ENCODE measurements at regions not wholly inside any gene's neighbourhood (a gene's known extent, or its start where the extent isn't known, plus 50 kb on each side); places are given as distances from the start of the nearest gene placed in this dataset.

DNA sequence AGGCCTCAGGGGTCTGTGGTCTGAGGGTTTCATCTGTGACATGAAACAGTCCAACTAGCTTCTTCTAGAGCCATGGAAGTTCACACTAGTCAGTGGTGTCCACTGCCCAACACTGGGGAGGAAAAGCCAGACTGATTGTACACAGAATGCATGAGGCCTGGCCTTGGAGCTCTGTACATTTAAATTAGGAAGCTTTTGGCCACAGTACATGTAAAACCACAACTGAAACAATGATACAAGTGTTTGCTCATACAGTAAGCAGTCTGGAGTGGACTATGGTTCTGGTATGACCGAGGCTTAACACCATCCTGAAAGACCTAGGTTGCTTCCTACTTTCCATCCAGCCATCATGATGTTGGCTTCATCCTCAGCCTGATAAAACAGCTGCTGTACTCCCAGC is 73.8 kb upstream of the SESN3 start:
- TF ChIP-seq FOXP2 (optimal IDR thresholded peaks at IDR 0.05; ENCODE audit: control extremely low read depth, extremely low read length, insufficient read depth) = no peak
- no peak for TF ChIP-seq EZH2 (IDR thresholded peaks at IDR 0.05)
- no peak for TF ChIP-seq POLR2AphosphoS5 (IDR thresholded peaks at IDR 0.05; ENCODE audit: borderline replicate concordance, low read depth, low read length)
- Histone ChIP-seq H3K9ac (ENCODE audit: insufficient read length) (no peak overlapping the region), H3K36me3 (ENCODE audit: insufficient read depth, low read length) (no peaks in the 10 kb centered on the region), H3K4me3 (no peak overlapping the region), H3K27ac (no peak overlapping the region), H3K9me3 (ENCODE audit: low read depth, low read length) (no peaks in the 10 kb centered on the region)
- no peak for DNase-seq (ENCODE audit: low read depth, low spot score)

DNA sequence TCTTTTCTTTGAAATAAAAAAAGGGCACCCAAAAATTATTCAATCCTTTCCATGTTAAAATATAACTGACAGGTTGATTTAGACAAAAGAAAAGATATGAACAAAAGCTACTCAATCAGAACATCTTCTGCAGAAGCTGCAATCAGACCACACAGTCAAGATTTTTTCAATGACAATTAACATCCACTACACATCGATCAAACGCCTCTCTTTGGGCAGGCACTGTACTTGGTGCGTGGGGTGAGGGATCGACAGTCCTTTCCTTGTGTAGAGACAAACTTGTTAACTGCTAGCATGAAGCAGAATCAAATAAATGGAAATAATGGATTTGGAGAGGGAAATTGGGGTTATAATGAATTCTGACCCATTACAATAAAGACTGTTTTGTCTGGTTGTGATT is 71.2 kb upstream of the SESN3 start:
- Histone ChIP-seq H3K9me3 (ENCODE audit: low read depth, low read length) (no peaks in the 10 kb centered on the region), H3K9ac (ENCODE audit: insufficient read length) (no peak overlapping the region), H3K36me3 (ENCODE audit: insufficient read depth, low read length) (no peaks in the 10 kb centered on the region), H3K27ac (no peak overlapping the region), H3K4me3 (no peak overlapping the region)
- TF ChIP-seq POLR2AphosphoS5 (IDR thresholded peaks at IDR 0.05; ENCODE audit: borderline replicate concordance, low read depth, low read length) = no peak
- no peak for TF ChIP-seq FOXP2 (optimal IDR thresholded peaks at IDR 0.05; ENCODE audit: control extremely low read depth, extremely low read length, insufficient read depth)
- no peak for TF ChIP-seq EZH2 (IDR thresholded peaks at IDR 0.05)
- no peak for DNase-seq (ENCODE audit: low read depth, low spot score)

DNA sequence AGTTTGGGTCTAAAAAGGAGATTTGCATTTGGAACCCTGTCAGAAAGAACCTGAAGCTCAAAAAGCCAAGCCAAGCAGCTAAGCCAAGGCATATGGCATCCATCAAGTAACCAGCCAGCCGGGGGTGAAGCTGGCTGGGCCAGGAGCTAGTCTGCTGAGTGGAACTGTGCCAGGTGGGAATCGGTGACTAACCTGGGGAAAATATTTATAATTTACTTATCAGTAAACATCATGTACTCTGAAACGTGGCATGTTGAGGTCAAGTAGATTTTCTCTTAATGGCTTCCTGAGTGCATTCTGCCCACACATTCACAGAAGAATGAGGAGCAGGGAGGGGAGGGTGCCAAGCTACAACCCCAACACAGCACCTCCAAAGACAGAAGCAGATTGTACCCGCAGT is 70.5 kb upstream of the SESN3 start:
- H3K4me3 ChIP-seq = no peak overlapping the region
- no peak for DNase-seq (ENCODE audit: low read depth, low spot score)
- no peaks in the 10 kb centered on the region for H3K36me3 ChIP-seq (ENCODE audit: insufficient read depth, low read length)
- TF ChIP-seq POLR2AphosphoS5 (IDR thresholded peaks at IDR 0.05; ENCODE audit: borderline replicate concordance, low read depth, low read length) = no peak
- H3K9me3 ChIP-seq (ENCODE audit: low read depth, low read length) = no peaks in the 10 kb centered on the region
- H3K9ac ChIP-seq (ENCODE audit: insufficient read length) = no peak overlapping the region
- H3K27ac ChIP-seq = no peak overlapping the region

DNA sequence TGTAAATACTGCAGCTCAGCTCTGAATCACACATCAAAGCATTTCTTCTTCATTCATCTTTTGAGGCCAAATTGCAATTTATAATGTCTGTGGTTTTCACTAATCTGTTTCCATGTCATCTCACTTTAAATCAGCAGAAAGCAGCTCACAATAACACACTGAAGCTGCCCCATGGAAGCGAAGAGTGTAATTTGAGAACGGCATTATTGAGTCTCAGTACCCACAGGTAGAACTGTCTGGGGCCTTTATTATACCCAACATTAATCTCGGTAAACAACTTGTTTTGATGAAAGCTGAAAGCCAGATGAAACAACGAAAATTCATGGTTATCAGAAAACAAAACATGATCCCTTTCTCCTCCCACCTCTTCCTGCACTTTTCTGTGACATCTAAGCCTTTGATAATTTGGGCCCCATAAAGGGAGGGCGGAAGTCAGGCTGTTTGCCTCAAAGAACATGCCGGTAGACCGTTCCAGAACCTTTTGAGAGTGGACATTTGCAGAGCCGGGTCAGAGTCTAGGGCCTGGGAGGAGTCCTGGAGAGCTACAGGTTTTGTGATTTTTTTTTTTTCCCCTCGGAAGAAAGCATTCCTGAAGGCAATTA is 68.2 kb upstream of the SESN3 start:
- H3K36me3 ChIP-seq (ENCODE audit: insufficient read depth, low read length) = no peaks in the 10 kb centered on the region
- TF ChIP-seq FOXP2 (optimal IDR thresholded peaks at IDR 0.05; ENCODE audit: control extremely low read depth, extremely low read length, insufficient read depth) (no peak), POLR2AphosphoS5 (IDR thresholded peaks at IDR 0.05; ENCODE audit: borderline replicate concordance, low read depth, low read length) (no peak), EZH2 (IDR thresholded peaks at IDR 0.05) (no peak)
- H3K4me3 ChIP-seq = no peak overlapping the region
- no peak overlapping the region for H3K27ac ChIP-seq
- no peak for DNase-seq (ENCODE audit: low read depth, low spot score)
- no peaks in the 10 kb centered on the region for H3K9me3 ChIP-seq (ENCODE audit: low read depth, low read length)
- no peak overlapping the region for H3K9ac ChIP-seq (ENCODE audit: insufficient read length)

DNA sequence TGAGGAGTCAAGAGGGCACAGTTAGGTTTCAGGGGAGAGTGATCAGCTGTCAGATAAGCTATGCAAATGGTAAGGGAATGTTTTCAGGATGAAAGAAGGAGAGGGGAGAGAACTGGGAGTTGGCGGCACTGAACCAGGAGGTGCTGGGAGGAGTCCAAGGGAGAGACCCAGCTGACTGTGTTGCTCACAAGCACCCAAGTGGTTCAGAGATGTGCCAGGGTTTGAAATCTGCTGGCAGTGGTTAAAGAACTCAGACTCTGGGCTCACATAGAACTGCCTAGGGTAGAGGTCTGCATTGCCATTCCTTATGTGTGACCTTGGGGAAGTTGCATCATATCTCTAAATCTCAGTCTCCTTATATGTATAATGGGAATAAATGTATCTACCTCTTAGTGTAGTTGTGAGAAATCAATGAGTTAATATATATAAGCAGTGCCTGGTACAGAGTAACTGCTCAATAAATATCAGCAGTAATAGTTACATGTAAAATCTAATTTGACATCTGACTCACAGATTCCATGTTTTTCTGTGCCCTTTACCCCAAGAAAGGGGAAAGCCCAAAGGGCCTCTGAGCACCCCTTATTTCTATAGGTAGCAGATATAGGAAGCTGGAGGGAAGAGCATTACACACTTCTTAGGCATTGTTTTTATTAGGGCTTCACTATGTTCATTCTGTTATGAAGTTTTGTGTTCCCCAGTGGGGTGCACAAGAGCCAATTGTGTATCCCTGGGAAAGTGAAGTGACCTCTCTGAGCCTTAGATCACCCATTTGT is 66.9 kb upstream of the SESN3 start:
- no peak for DNase-seq (ENCODE audit: low read depth, low spot score)
- H3K9ac ChIP-seq (ENCODE audit: insufficient read length) = no peak overlapping the region
- H3K27ac ChIP-seq = no peak overlapping the region
- no peak for TF ChIP-seq FOXP2 (optimal IDR thresholded peaks at IDR 0.05; ENCODE audit: control extremely low read depth, extremely low read length, insufficient read depth)
- no peak for TF ChIP-seq POLR2AphosphoS5 (IDR thresholded peaks at IDR 0.05; ENCODE audit: borderline replicate concordance, low read depth, low read length)
- TF ChIP-seq EZH2 (IDR thresholded peaks at IDR 0.05) = no peak
- H3K9me3 ChIP-seq (ENCODE audit: low read depth, low read length) = no peaks in the 10 kb centered on the region
- H3K36me3 ChIP-seq (ENCODE audit: insufficient read depth, low read length) = no peaks in the 10 kb centered on the region
- H3K4me3 ChIP-seq = no peak overlapping the region

DNA sequence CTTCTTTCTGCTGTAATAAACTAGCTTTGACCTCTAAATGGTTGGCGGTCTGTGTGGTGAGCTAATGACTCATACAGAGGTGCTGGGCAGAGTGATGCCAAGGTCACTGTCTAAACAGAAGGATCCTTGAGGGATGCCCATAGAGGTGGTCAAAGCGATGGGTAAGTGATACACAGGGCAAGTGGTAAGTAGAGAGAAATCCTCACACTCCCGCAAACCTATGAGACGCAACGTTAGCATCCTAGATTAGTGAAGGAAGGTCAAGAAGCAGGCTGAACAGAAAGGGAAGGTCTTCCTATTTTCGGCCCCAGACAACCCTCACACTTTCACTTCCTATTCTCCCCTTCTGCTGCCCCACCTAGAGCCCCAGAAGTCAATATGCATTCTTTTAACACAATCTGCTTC is 65.6 kb upstream of the SESN3 start:
- Histone ChIP-seq H3K4me3 (no peak overlapping the region), H3K9me3 (ENCODE audit: low read depth, low read length) (no peaks in the 10 kb centered on the region), H3K36me3 (ENCODE audit: insufficient read depth, low read length) (no peaks in the 10 kb centered on the region), H3K9ac (ENCODE audit: insufficient read length) (no peak overlapping the region), H3K27ac (no peak overlapping the region)
- no peak for TF ChIP-seq POLR2AphosphoS5 (IDR thresholded peaks at IDR 0.05; ENCODE audit: borderline replicate concordance, low read depth, low read length)
- no peak for TF ChIP-seq EZH2 (IDR thresholded peaks at IDR 0.05)
- DNase-seq (ENCODE audit: low read depth, low spot score) = no peak

DNA sequence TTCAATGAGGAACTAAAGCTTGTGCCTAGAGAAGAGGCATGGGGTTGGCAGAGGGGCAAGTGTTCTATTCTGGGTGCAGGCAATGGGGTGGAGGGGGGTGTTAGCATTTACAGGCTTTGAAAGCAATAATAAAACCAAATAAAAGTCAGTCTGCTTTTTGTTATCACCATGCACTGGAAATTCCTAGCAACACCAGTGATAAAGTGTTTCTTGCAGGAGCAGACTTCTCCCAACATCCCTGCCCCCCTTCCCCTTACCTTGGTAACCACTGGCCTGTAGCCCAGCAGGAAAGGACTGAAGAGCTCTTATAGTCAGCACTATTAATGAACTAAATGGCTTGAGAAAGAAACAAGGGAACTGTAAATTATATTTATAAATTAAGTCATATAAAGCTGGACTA is 65.2 kb upstream of the SESN3 start:
- TF ChIP-seq FOXP2 (optimal IDR thresholded peaks at IDR 0.05; ENCODE audit: control extremely low read depth, extremely low read length, insufficient read depth) (no peak), POLR2AphosphoS5 (IDR thresholded peaks at IDR 0.05; ENCODE audit: borderline replicate concordance, low read depth, low read length) (no peak), EZH2 (IDR thresholded peaks at IDR 0.05) (no peak)
- Histone ChIP-seq H3K9ac (ENCODE audit: insufficient read length) (no peak overlapping the region), H3K27ac (no peak overlapping the region), H3K36me3 (ENCODE audit: insufficient read depth, low read length) (no peaks in the 10 kb centered on the region), H3K9me3 (ENCODE audit: low read depth, low read length) (no peaks in the 10 kb centered on the region), H3K4me3 (no peak overlapping the region)
- DNase-seq (ENCODE audit: low read depth, low spot score) = no peak

DNA sequence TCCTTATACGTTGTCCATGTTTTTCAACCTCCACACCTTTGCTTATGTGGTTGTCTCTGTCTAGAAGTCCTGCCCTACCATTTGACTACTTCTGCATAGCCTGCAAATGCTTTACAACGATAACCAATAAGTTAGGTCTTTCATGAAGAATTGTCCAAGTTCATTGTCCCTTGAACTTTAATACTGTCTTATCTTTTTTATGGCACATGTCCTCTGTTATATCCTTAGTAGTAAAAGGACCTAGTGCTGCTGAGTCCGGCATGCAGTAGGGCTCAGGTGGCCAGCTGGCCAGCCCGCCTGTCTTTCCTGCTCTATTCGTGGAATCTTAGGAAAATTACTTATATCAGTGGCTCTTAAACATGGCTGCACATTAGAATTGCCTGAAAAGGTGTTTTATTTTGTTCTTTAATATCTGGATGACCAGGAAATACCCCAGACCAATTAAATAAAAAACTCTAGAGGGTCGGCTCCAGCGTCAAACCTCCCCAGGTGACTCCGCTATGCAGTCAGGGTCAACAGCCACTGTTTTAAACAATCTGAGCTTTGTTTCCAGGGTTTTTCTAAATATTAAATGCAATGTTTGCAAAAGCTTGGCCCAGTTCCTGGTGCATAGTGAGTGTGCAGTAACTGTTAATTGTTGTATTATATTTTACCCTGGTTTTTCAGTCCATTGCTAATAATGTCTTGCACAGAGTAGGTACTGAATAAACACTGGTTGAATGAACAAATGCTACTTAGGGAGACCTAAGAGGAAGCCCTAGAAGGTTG is 64.6 kb upstream of the SESN3 start:
- DNase-seq (ENCODE audit: low read depth, low spot score) = no peak
- Histone ChIP-seq H3K4me3 (no peak overlapping the region), H3K27ac (no peak overlapping the region), H3K9ac (ENCODE audit: insufficient read length) (no peak overlapping the region), H3K36me3 (ENCODE audit: insufficient read depth, low read length) (no peaks in the 10 kb centered on the region), H3K9me3 (ENCODE audit: low read depth, low read length) (no peaks in the 10 kb centered on the region)
- TF ChIP-seq FOXP2 (optimal IDR thresholded peaks at IDR 0.05; ENCODE audit: control extremely low read depth, extremely low read length, insufficient read depth) = no peak
- TF ChIP-seq EZH2 (IDR thresholded peaks at IDR 0.05) = no peak
- TF ChIP-seq POLR2AphosphoS5 (IDR thresholded peaks at IDR 0.05; ENCODE audit: borderline replicate concordance, low read depth, low read length) = no peak

All from SK-N-MC (cell line).